ENCODE measurements at regions not wholly inside any gene's neighbourhood (a gene's known extent, or its start where the extent isn't known, plus 50 kb on each side); places are given as distances from the start of the nearest gene placed in this dataset.

GRCh38 chr9:134591573-134591981 is 50.0 kb upstream of the COL5A1 start:
- DNase-seq: peak in 2 of 42 donors; percentile 4 to 12
- intact Hi-C loops (cut with DNase I): no loop called here

Data from head of caudate nucleus (tissue), 42 donors.